Fibroblast of pulmonary artery (primary cell): ENCODE measurements at regions not wholly inside any gene's neighbourhood (a gene's known extent, or its start where the extent isn't known, plus 50 kb on each side); places are given as distances from the start of the nearest gene placed in this dataset.

Experiments
- DNase-seq: peaks from one replicate; pipeline ENCODE4 v3.0.0-alpha.2; 2010; ENCODE audit warnings: low read depth
- H3K4me3 ChIP-seq: replicated peaks from 2 replicates; pipeline ENCODE4 v1.5.1; 2011; ENCODE audit warnings: low read depth, mild to moderate bottlenecking, control low read depth, low read length, moderate library complexity
- TF ChIP-seq, protein P1 (sequence below): IDR thresholded peaks from 2 replicates; pipeline ENCODE4 v1.5.1; 2011; ENCODE audit warnings: mild to moderate bottlenecking, control low read depth, low read length, inconsistent platforms; ENCODE audit errors: missing control alignments

DNA sequence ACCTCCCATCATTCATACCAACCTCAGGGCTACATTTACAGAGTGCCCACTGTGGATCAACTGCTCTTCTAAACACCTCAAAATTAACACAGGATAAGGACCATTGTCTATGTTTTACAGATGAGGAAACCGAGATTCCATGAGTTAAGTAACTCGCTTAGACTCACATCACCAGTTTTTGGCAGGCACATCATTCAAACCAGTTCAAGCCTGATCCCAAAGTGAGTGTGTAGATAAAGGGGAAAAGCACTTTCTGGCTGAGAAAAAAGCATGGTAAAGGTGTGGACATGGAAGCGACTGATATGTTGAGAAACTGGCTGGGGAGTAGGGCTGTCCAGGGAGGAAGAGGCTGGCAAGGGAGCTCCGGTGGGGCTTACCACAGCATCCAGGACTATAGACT is 193.7 kb upstream of the RORA start:
- no peak overlapping the region for H3K4me3 ChIP-seq
- no peak for DNase-seq
- TF ChIP-seq, protein P1, sequence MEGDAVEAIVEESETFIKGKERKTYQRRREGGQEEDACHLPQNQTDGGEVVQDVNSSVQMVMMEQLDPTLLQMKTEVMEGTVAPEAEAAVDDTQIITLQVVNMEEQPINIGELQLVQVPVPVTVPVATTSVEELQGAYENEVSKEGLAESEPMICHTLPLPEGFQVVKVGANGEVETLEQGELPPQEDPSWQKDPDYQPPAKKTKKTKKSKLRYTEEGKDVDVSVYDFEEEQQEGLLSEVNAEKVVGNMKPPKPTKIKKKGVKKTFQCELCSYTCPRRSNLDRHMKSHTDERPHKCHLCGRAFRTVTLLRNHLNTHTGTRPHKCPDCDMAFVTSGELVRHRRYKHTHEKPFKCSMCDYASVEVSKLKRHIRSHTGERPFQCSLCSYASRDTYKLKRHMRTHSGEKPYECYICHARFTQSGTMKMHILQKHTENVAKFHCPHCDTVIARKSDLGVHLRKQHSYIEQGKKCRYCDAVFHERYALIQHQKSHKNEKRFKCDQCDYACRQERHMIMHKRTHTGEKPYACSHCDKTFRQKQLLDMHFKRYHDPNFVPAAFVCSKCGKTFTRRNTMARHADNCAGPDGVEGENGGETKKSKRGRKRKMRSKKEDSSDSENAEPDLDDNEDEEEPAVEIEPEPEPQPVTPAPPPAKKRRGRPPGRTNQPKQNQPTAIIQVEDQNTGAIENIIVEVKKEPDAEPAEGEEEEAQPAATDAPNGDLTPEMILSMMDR = no peak

DNA sequence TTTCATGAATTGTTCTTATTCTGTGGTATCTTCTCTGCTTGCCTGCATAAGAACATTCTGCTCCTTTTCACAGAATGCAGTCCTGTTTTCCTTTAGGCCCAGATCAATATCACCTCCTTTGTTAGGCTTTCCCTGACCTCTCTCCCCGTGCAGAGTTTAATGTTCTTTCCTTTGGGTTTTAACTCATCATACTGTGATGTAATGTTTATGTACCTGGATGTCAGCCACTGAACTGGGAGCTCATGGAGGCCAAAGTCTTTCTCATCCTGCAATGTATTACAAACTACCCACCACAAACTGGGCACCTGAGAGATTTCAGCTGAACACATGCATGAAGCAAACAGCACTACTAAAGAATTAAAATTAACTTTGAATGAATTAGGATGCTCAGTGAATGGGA is 192.8 kb upstream of the RORA start:
- no peak for DNase-seq
- TF ChIP-seq, protein P1 = no peak
- no peak overlapping the region for H3K4me3 ChIP-seq

DNA sequence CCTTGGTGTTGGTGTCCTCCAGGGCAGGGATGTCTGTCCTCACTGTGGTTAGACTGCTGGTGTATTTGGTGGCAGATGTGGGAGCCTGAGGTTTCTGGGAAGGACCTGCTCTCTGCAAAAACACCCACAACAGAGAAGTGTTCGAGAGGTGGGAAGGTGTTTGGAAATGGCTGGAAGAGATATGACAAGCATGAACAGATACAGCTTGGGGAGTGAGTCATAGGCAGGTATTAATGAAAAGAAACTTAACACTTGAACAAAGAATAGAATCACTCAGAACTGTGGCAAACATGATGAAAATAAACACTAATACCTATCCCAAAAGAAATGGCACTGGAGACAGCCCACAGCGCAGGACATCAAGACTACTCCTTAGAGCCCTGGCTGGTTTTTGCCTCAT is 192.4 kb upstream of the RORA start:
- H3K4me3 ChIP-seq = no peak overlapping the region
- TF ChIP-seq, protein P1 = no peak
- no peak for DNase-seq

DNA sequence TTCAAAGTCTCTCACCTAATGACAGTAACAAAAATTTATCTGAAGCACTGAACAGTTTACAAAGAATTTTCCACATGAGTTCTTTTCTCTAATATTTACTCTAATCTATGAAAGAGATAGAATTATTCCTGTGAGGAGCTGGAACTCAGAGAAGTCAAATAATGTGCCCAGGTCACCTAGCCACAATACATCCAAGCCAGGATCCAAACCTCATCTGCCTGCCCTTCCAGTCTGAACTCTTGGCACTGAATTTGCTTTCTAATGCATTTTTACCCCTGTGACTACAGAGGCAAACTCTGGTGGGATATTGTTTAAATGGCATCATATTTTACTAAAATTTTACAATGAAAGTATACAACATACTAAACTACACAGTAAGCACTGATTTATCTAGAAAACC is 191.4 kb upstream of the RORA start:
- TF ChIP-seq, protein P1 = no peak
- no peak for DNase-seq
- no peak overlapping the region for H3K4me3 ChIP-seq

DNA sequence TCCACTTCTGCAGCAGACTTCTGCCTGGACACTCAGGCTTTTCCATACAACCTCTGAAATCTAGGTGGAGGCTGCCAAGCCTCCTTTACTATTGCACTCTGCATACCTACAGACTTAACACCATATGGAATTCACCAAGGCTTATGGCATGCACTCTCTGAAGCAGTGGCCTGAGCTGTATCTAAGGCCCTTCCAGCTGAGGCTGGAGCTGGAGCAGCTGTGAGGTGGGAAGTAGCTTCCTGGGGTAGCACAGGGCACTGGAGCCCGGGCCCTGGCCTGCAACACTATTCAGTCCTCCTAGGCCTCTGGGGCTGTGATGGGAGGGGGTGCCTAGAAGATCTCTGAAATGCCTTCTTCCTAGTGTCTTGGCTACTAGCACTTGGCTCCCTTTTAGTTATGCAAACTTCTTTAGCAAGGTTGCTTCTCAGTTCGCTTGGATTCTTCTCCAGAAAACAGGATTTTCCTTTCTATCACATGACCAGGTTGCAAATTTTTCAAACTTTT is 186.6 kb upstream of the RORA start:
- TF ChIP-seq, protein P1 = no peak
- no peak overlapping the region for H3K4me3 ChIP-seq
- no peak for DNase-seq

DNA sequence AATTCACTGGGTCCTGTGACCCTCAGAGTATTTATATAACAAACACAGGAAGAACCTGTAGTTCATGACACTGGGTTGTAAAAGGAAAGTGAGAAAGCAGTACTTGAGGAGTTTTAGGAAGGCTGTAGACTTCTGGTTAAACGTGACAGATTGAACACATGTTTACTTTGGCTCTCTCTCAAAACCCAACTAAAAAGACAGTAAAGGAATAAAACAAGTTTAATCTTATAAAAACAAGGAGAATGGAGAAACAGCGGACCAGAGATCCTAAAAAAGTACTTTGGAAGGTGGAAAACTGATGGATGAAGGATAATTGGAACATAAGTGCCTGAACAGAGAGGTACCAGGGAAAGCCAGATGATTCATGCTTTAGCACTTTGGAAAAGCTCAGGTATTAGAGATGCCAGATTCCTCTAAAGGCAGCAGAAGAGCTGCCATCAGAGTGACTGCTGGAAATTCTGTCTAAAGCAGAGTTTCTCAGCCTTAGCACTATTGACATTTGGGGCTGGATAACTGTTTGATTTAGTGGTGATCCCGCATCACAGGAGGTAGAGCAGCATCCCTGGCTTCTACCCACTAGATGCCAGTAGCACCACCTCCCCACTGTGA is 182.9 kb upstream of the RORA start:
- TF ChIP-seq, protein P1 = no peak
- no peak overlapping the region for H3K4me3 ChIP-seq

DNA sequence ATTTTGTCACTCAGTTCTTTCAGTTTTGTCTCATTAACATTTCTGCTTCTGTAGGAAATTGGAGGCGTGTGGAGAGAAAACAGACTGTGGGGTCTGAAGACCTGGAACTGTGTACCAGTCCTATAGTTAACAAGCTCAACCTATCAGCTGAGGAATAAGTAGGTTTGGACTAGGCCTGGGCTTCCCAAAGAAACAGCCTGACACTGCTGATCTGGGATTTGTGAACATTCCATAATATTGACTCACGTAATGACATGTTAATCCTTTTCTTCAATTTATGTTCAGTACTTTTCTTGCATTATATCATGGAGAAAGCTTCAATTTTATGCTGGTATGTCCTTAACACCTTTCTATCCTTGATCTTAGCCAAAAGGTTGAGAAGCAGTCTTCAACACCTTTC is 181.6 kb upstream of the RORA start:
- DNase-seq = no peak
- TF ChIP-seq, protein P1 = no peak

More for the DNA sequence above, 182.9 kb upstream of the RORA start:
- no peak for DNase-seq

More for the DNA sequence above, 181.6 kb upstream of the RORA start:
- H3K4me3 ChIP-seq = no peak overlapping the region
